ENCODE measurements at regions not wholly inside any gene's neighbourhood (a gene's known extent, or its start where the extent isn't known, plus 50 kb on each side); places are given as distances from the start of the nearest gene placed in this dataset.

DNA sequence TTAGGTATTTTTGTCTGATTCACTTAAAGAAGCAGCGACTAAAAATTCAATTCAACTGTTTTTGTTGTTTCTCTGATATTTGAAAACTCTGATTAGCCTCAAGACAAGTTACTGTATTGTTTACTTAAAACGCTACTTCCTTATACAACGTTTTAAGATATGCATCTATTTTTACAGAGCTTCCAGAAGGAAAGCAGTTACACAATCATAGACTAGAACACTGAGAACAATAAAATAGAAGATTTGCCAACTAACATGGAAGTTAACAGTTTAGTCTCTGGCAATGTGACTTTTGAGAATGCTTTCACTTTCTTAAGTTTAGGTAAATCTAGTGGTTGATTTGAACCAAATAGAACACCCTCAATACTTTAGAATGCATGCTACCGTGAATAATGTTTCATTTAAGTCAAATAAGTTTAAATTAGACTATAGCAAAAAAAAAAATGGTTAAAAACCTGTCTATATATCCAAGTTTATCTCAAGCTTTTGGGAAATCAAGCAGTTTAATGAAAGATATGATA, 614.8 kb downstream of the DACH1 start:
- H3K4me3 ChIP-seq, result no peak overlapping the region
- TF ChIP-seq, protein P1, sequence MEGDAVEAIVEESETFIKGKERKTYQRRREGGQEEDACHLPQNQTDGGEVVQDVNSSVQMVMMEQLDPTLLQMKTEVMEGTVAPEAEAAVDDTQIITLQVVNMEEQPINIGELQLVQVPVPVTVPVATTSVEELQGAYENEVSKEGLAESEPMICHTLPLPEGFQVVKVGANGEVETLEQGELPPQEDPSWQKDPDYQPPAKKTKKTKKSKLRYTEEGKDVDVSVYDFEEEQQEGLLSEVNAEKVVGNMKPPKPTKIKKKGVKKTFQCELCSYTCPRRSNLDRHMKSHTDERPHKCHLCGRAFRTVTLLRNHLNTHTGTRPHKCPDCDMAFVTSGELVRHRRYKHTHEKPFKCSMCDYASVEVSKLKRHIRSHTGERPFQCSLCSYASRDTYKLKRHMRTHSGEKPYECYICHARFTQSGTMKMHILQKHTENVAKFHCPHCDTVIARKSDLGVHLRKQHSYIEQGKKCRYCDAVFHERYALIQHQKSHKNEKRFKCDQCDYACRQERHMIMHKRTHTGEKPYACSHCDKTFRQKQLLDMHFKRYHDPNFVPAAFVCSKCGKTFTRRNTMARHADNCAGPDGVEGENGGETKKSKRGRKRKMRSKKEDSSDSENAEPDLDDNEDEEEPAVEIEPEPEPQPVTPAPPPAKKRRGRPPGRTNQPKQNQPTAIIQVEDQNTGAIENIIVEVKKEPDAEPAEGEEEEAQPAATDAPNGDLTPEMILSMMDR (IDR thresholded peaks at IDR 0.05), result no peak
- DNase-seq (ENCODE audit: low spot score in 2 of 2), result no peak
- H3K36me3 ChIP-seq, result no peaks in the 10 kb centered on the region
- no peaks in the 10 kb centered on the region for H3K27me3 ChIP-seq
- no peaks in the 10 kb centered on the region for H3K9me3 ChIP-seq
- intact Hi-C loops (cut with DNase I), result no loop called here
- H3K27ac ChIP-seq, result no peak overlapping the region
- no peaks in the 10 kb centered on the region for H3K4me1 ChIP-seq

DNA sequence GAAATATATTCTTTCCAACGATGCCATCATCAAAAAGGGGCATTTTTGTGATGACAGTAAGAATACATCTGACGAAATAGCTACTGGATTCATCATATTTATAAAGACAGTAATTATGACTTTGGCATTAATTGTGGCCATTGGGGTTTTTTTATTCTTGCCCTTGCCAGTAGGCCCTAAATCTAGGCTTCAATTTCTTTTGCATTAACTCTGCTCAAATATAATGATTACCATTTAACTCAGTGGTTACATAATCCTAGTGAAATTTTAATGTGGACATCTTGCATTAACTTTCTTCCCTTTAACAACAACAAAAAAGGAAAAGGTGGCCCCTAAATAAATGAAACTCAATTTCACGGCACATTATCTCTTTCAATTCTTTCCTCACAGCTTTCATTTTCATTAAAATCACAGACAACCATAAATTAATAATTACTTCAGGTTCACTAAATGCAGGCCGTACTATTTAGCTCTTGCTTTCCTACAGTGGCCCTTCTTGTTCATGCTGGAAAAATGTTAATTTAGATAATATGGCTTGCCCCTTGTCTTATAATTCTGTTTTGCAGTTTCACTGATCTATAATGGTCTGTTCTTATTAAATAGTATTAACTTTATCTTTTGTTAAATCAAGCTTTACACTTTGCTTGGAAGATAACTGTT, 615.6 kb downstream of the DACH1 start:
- Histone ChIP-seq H3K36me3 (no peaks in the 10 kb centered on the region), H3K4me3 (no peak overlapping the region), H3K27me3 (no peaks in the 10 kb centered on the region), H3K4me1 (no peaks in the 10 kb centered on the region), H3K9me3 (no peaks in the 10 kb centered on the region), H3K27ac (no peak overlapping the region)
- TF ChIP-seq, protein P1 (IDR thresholded peaks at IDR 0.05), result no peak
- DNase-seq (ENCODE audit: low spot score in 2 of 2), result no peak
- intact Hi-C loops (cut with DNase I), result no loop called here

DNA sequence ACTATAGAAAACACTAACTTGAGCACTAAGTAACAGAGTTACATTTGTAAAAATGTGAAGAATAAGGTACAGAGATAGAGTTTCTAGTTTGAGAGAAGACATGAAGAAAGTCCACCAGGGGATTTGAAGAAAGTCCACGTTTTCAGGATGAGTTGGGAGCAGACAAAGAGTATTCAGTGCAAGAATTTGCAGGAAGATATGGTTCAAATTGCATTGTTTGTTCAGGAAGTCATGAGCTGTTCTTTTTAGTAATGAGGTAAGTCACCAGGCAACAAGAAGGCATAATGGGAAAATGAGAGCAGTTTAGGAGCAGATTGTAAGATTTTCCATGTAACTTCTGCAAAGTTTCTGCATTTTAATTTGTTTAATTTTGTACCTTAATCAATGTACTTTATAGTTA, 618.0 kb downstream of the DACH1 start:
- no peaks in the 10 kb centered on the region for H3K4me1 ChIP-seq
- H3K36me3 ChIP-seq, result no peaks in the 10 kb centered on the region
- no peaks in the 10 kb centered on the region for H3K27me3 ChIP-seq
- intact Hi-C loops (cut with DNase I), result no loop called here
- TF ChIP-seq, protein P1 (IDR thresholded peaks at IDR 0.05), result no peak
- no peak overlapping the region for H3K27ac ChIP-seq
- H3K4me3 ChIP-seq, result no peak overlapping the region
- H3K9me3 ChIP-seq, result no peaks in the 10 kb centered on the region
- no peak for DNase-seq (ENCODE audit: low spot score in 2 of 2)

DNA sequence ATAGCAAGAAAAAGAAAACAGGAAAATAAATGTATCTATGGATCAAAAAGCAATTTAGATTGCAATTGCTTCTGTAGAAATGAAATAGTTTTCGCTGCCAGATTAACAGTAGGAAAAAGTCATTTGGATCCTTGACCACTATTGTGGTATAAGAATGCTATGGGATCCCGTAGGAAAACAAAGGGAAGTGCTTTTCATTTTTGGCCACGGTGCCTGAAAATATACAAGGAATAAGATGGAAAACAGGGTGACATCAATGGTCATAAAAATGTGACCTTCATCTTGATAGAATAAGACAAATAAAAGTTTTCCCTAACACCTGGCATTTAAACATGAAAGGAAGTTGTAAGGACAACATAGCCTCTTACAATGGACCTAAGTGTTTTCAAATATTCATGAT, 622.8 kb downstream of the DACH1 start:
- Histone ChIP-seq H3K36me3 (no peaks in the 10 kb centered on the region), H3K9me3 (no peaks in the 10 kb centered on the region), H3K27me3 (no peaks in the 10 kb centered on the region), H3K4me3 (no peak overlapping the region), H3K4me1 (no peaks in the 10 kb centered on the region), H3K27ac (no peak overlapping the region)
- TF ChIP-seq, protein P1 (IDR thresholded peaks at IDR 0.05), result no peak
- intact Hi-C loops (cut with DNase I), result no loop called here
- no peak for DNase-seq (ENCODE audit: low spot score in 2 of 2)

DNA sequence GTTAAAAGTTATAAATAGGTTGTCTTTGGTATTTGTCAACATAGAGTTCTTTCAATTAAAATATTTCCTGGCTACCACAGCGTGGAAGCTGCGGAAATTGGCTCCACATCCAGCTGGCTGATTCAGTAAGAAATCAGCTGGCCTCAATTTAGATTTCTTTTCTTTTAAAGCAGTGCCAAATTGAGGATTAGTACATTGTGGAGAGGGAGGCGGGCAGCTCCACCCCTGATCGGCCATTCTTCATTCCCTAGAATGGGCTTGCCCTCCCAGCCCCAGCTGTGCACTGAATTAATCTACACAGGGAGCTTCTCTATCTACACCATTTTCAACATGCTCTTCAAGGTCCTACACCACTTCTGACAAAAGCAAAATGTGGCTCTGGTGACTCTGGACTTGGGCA, 624.8 kb downstream of the DACH1 start:
- no peak for DNase-seq (ENCODE audit: low spot score in 2 of 2)
- Histone ChIP-seq H3K27ac (no peak overlapping the region), H3K9me3 (no peaks in the 10 kb centered on the region), H3K27me3 (no peaks in the 10 kb centered on the region), H3K4me3 (no peak overlapping the region), H3K4me1 (no peaks in the 10 kb centered on the region), H3K36me3 (no peaks in the 10 kb centered on the region)
- TF ChIP-seq, protein P1 (IDR thresholded peaks at IDR 0.05), result no peak
- intact Hi-C loops (cut with DNase I), result no loop called here

DNA sequence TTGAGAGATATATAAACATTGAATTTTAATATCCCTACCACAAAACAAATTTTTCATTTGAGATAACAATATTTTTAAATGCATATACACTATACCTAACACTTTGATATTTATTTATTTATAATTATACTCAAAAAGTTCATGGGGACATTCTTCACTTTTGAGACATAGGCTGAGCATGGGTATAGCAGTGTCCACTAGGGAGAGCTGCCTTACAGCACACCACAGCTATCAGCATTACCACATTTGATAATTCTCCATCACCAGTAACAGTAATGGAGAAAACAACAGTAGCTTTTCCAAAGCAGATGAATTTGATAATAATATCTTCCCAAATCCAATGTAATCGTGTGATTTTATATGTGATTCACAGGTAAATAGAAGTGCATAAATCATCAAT, 626.1 kb downstream of the DACH1 start:
- no peak for DNase-seq (ENCODE audit: low spot score in 2 of 2)
- Histone ChIP-seq H3K27ac (no peak overlapping the region), H3K4me1 (no peaks in the 10 kb centered on the region), H3K36me3 (no peaks in the 10 kb centered on the region), H3K9me3 (no peaks in the 10 kb centered on the region), H3K27me3 (no peaks in the 10 kb centered on the region), H3K4me3 (no peak overlapping the region)
- TF ChIP-seq, protein P1 (IDR thresholded peaks at IDR 0.05), result no peak
- intact Hi-C loops (cut with DNase I), result no loop called here

Measured in ascending aorta (tissue), 2 donors.